Fibroblast of lung (primary cell): ENCODE measurements at regions not wholly inside any gene's neighbourhood (a gene's known extent, or its start where the extent isn't known, plus 50 kb on each side); places are given as distances from the start of the nearest gene placed in this dataset.

Source experiments
- EZH2 ChIP-seq: IDR thresholded peaks from 2 replicates; pipeline ENCODE4 v1.5.1; 2012; ENCODE audit warnings: low read length, control low read depth, mild to moderate bottlenecking; ENCODE audit errors: missing control alignments
- TF ChIP-seq, protein P1 (sequence below), 2 donors: IDR thresholded peaks in 1 of 2; conservative IDR thresholded peaks in 1 of 2; 1 replicate in 1 of 2; 2 replicates in 1 of 2; pipeline ENCODE4 v1.5.1; 2011 to 2012; ENCODE audit warnings: low read length in 2 of 2, control low read depth in 1 of 2, inconsistent platforms in 1 of 2, low read depth in 1 of 2, mild to moderate bottlenecking in 1 of 2

DNA sequence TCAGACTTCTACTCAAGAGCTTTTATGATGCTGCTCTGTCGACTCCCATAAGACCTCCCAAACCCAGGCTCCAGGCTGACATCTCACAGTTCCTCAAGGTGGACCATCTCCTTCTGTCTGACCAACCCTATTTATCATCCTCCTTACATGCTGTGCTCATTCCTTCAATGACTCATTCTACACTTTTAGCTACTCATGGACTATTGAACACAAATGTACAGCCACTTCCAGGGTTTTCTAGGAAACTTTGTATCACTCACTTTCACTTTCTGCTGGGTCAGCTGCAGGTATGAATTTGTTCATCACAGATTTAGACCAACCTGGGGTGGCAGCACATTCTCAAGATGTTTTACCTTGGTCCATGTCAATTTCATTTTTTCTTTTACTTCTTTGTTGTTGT, 162.4 kb upstream of the FAM20A start:
- TF ChIP-seq, protein P1, sequence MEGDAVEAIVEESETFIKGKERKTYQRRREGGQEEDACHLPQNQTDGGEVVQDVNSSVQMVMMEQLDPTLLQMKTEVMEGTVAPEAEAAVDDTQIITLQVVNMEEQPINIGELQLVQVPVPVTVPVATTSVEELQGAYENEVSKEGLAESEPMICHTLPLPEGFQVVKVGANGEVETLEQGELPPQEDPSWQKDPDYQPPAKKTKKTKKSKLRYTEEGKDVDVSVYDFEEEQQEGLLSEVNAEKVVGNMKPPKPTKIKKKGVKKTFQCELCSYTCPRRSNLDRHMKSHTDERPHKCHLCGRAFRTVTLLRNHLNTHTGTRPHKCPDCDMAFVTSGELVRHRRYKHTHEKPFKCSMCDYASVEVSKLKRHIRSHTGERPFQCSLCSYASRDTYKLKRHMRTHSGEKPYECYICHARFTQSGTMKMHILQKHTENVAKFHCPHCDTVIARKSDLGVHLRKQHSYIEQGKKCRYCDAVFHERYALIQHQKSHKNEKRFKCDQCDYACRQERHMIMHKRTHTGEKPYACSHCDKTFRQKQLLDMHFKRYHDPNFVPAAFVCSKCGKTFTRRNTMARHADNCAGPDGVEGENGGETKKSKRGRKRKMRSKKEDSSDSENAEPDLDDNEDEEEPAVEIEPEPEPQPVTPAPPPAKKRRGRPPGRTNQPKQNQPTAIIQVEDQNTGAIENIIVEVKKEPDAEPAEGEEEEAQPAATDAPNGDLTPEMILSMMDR (conservative IDR thresholded peaks at IDR 0.05 in 1 of 2, IDR thresholded peaks at IDR 0.05 in 1 of 2; ENCODE audit: low read depth in 1 of 2, low read length in 2 of 2): no peak
- TF ChIP-seq EZH2: no peak
